ENCODE measurements at regions not wholly inside any gene's neighbourhood (a gene's known extent, or its start where the extent isn't known, plus 50 kb on each side); places are given as distances from the start of the nearest gene placed in this dataset.

DNA sequence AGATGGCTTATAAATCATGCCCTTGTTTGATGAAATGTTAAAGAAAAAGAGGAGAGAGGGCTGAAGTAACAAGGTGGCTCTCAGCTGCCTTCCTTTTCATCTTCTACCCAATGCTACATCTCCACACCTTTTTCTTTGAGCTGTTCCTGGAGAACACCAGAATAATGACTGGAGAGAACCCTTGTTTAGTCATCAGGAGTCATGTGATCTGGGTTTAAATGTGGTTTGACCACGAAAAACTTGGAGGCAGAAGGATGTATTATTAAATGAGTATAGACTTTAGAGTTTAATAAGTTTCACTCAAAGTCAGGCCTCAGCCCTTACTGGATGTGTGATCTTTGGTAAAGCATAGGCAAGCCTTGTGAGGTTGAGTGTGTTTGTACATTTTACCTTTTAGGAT is 230.3 kb upstream of the TBL1XR1 start:
- TF ChIP-seq JUND (IDR thresholded peaks at IDR 0.05), result no peak
- TF ChIP-seq, protein P1, sequence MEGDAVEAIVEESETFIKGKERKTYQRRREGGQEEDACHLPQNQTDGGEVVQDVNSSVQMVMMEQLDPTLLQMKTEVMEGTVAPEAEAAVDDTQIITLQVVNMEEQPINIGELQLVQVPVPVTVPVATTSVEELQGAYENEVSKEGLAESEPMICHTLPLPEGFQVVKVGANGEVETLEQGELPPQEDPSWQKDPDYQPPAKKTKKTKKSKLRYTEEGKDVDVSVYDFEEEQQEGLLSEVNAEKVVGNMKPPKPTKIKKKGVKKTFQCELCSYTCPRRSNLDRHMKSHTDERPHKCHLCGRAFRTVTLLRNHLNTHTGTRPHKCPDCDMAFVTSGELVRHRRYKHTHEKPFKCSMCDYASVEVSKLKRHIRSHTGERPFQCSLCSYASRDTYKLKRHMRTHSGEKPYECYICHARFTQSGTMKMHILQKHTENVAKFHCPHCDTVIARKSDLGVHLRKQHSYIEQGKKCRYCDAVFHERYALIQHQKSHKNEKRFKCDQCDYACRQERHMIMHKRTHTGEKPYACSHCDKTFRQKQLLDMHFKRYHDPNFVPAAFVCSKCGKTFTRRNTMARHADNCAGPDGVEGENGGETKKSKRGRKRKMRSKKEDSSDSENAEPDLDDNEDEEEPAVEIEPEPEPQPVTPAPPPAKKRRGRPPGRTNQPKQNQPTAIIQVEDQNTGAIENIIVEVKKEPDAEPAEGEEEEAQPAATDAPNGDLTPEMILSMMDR (IDR thresholded peaks at IDR 0.05; ENCODE audit: low read depth, low read length, missing input control), result no peak
- TF ChIP-seq HNF4A (conservative IDR thresholded peaks at IDR 0.05), result no peak
- TF ChIP-seq EGR1 (IDR thresholded peaks at IDR 0.05; ENCODE audit: low read depth in 2 of 2), result no peak
- TF ChIP-seq YY1 (IDR thresholded peaks at IDR 0.05), result no peak
- TF ChIP-seq, protein P2, sequence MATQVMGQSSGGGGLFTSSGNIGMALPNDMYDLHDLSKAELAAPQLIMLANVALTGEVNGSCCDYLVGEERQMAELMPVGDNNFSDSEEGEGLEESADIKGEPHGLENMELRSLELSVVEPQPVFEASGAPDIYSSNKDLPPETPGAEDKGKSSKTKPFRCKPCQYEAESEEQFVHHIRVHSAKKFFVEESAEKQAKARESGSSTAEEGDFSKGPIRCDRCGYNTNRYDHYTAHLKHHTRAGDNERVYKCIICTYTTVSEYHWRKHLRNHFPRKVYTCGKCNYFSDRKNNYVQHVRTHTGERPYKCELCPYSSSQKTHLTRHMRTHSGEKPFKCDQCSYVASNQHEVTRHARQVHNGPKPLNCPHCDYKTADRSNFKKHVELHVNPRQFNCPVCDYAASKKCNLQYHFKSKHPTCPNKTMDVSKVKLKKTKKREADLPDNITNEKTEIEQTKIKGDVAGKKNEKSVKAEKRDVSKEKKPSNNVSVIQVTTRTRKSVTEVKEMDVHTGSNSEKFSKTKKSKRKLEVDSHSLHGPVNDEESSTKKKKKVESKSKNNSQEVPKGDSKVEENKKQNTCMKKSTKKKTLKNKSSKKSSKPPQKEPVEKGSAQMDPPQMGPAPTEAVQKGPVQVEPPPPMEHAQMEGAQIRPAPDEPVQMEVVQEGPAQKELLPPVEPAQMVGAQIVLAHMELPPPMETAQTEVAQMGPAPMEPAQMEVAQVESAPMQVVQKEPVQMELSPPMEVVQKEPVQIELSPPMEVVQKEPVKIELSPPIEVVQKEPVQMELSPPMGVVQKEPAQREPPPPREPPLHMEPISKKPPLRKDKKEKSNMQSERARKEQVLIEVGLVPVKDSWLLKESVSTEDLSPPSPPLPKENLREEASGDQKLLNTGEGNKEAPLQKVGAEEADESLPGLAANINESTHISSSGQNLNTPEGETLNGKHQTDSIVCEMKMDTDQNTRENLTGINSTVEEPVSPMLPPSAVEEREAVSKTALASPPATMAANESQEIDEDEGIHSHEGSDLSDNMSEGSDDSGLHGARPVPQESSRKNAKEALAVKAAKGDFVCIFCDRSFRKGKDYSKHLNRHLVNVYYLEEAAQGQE (IDR thresholded peaks at IDR 0.05), result no peak
- TF ChIP-seq NR2F2 (IDR thresholded peaks at IDR 0.05), result no peak
- TF ChIP-seq, protein P3, sequence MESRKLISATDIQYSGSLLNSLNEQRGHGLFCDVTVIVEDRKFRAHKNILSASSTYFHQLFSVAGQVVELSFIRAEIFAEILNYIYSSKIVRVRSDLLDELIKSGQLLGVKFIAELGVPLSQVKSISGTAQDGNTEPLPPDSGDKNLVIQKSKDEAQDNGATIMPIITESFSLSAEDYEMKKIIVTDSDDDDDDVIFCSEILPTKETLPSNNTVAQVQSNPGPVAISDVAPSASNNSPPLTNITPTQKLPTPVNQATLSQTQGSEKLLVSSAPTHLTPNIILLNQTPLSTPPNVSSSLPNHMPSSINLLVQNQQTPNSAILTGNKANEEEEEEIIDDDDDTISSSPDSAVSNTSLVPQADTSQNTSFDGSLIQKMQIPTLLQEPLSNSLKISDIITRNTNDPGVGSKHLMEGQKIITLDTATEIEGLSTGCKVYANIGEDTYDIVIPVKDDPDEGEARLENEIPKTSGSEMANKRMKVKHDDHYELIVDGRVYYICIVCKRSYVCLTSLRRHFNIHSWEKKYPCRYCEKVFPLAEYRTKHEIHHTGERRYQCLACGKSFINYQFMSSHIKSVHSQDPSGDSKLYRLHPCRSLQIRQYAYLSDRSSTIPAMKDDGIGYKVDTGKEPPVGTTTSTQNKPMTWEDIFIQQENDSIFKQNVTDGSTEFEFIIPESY (IDR thresholded peaks at IDR 0.05), result no peak
- TF ChIP-seq, protein P4, sequence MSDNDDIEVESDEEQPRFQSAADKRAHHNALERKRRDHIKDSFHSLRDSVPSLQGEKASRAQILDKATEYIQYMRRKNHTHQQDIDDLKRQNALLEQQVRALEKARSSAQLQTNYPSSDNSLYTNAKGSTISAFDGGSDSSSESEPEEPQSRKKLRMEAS (IDR thresholded peaks at IDR 0.05), result no peak
- no peak for TF ChIP-seq RAD21 (IDR thresholded peaks at IDR 0.05)
- TF ChIP-seq RXRA (IDR thresholded peaks at IDR 0.05), result no peak
